Hindlimb muscle (tissue), 1 donor: ENCODE measurements at regions not wholly inside any gene's neighbourhood (a gene's known extent, or its start where the extent isn't known, plus 50 kb on each side); places are given as distances from the start of the nearest gene placed in this dataset.
"Not testable (repeated sequence)": the region's sequence is repeated elsewhere in the genome, so short reads cannot be mapped to it uniquely, and the experiment has no call there.

Source experiments
- DNase-seq: peaks from one replicate; pipeline ENCODE4 v3.0.0-alpha.2; 2013

GRCh38 chr3:110015231-110015963, 678.1 kb upstream of the DPPA4 start:
- DNase-seq, result no peak

- DNase-seq, result peak; percentile 16
Measured at GRCh38 chr3:110016235-110016815, 679.0 kb upstream of the DPPA4 start.

- DNase-seq, result no peak
Measured at GRCh38 chr3:110017304-110017703, 680.0 kb upstream of the DPPA4 start.

- DNase-seq, result no peak
Measured at GRCh38 chr3:110021659-110022058, 684.3 kb upstream of the DPPA4 start.

- not testable (repeated sequence) for DNase-seq
Measured at GRCh38 chr3:110023022-110023421, 685.7 kb upstream of the DPPA4 start.

- no peak for DNase-seq
Measured at GRCh38 chr3:110026421-110026820, 689.1 kb upstream of the DPPA4 start.

- no peak for DNase-seq
Measured at GRCh38 chr3:110027446-110028080, 690.2 kb upstream of the DPPA4 start.

GRCh38 chr3:110031975-110032374, 694.6 kb upstream of the DPPA4 start:
- DNase-seq, result no peak

- DNase-seq, result no peak
Measured at GRCh38 chr3:110059431-110059830, 722.1 kb upstream of the DPPA4 start.

GRCh38 chr3:110062716-110063115, 725.4 kb upstream of the DPPA4 start:
- DNase-seq, result peak; percentile 3

- no peak for DNase-seq
Measured at GRCh38 chr3:110063178-110063577, 725.8 kb upstream of the DPPA4 start.

- no peak for DNase-seq
Measured at GRCh38 chr3:110066206-110066605, 728.9 kb upstream of the DPPA4 start.

- no peak for DNase-seq
Measured at GRCh38 chr3:110067527-110067926, 730.2 kb upstream of the DPPA4 start.

- DNase-seq, result no peak
Measured at GRCh38 chr3:110069761-110070160, 732.4 kb upstream of the DPPA4 start.

- DNase-seq, result peak; percentile 34
Measured at GRCh38 chr3:110070161-110070916, 733.0 kb upstream of the DPPA4 start.

- DNase-seq, result no peak
Measured at GRCh38 chr3:110074095-110074494, 736.7 kb upstream of the DPPA4 start.

- DNase-seq, result no peak
Measured at GRCh38 chr3:110077093-110077492, 739.7 kb upstream of the DPPA4 start.

- DNase-seq, result no peak
Measured at GRCh38 chr3:110093411-110093810, 756.1 kb upstream of the DPPA4 start.

- DNase-seq, result no peak
Measured at GRCh38 chr3:110093812-110094401, 756.6 kb upstream of the DPPA4 start.

GRCh38 chr3:110099711-110100110, 762.4 kb upstream of the DPPA4 start:
- no peak for DNase-seq

GRCh38 chr3:110101361-110101760, 764.0 kb upstream of the DPPA4 start:
- no peak for DNase-seq

- no peak for DNase-seq
Measured at GRCh38 chr3:110106805-110107204, 769.5 kb upstream of the DPPA4 start.

- no peak for DNase-seq
Measured at GRCh38 chr3:110123946-110124345, 786.6 kb upstream of the DPPA4 start.
